ENCODE measurements at regions not wholly inside any gene's neighbourhood (a gene's known extent, or its start where the extent isn't known, plus 50 kb on each side); places are given as distances from the start of the nearest gene placed in this dataset.
"Not testable (repeated sequence)": the region's sequence is repeated elsewhere in the genome, so short reads cannot be mapped to it uniquely, and the experiment has no call there.

DNA sequence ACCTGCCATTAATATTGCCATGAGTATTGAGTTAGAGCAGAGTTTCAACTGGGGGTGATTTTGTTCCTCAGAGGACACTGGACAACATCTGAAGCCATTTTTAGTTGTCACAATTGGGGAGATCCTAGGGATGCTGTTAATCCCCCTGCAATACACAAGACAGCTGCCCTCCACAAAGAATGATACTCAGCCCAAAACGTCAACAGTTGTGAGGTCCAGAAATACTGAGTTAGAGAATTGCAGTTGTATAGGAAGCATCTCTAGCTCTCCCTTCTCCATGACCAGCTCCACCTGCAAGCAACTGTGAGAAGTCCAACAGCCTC is 614.0 kb upstream of the CDH5 start:
- no peak for DNase-seq

DNA sequence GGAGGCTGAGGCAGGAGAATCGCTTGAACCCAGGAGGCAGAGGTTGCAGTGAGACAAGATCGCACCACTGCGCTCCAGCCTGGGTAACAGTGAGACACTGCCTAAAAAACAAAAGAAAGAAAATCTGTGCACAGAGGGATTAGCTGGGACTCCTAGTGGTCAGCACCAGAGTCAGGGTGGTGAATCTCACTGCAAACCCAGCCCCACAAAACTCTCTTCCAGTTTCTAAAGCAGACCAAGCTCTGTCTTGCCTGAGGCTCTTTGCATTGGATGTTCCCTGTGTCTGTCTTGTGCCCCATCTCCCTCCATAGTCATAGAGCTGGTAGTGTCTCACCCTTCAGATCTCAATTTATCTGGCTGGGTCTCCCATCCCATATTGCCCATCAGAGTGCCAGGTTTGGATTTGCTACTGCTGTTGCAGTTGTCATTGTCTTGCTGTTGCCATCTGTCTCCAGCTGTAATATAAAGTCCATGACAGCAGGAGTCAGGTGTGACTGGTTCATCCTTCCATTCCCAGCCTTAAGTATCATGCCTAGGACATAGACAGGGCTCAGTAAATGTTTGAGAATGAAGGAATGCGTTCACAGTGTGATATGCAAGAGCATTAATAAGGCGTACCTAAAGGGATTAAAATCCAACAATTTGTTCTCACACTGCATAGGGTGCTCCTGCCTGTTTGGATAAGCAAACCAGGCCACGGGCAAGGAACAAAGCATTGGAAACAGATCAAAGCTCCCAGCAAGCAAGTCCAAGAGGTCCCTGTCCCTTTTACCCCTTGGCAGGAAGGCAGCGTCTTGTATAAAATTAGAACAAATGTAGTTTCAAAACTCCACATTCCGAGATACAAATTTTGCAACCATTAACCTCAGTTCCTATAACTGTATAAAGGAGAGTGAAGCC is 614.6 kb upstream of the CDH5 start:
- DNase-seq = no peak

GRCh38 chr16:65749506-65749905 is 617.0 kb upstream of the CDH5 start:
- DNase-seq = no peak

DNA sequence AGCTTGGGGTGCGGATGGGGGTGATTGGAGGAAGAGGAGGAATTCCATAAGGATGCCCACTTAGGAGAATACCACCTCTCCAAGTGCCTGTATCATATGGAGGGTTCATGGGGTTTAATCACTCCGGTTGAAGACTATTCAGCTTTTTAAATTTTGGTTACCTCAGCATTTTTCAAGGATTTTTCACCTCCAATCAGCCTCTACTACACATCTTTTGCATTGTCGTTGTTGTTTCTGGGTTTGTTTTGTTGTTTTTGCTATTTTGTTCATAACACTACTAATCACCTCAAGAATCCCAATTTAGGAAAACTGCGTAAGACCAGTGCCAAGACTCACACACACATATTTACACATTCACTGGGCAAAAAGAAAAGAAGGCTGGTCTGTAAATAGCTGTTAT is 619.5 kb upstream of the CDH5 start:
- DNase-seq = no peak

DNA sequence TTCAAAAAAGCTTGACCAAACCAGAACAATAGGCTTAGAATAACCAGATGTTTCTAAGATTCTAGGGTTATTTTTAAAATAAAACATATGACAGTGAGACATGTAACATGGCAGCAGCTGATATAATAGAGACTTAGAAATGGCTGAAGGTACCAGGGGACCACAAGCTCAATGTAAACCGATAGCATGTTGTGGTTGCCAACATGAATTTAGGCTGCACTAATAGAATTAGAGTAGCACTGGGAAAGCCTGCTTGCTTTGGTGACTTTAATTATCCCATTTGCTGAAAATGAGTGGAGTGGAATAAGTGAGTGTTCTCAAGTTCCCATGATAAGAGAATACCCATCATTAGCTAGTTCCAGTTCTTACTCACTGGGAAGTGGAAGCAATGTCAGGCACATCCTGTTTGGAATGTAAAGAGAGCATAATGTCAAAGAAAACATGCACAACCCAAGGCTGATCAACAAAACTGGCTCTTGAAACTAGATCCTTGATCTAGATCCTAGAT is 621.2 kb upstream of the CDH5 start:
- no peak for DNase-seq

DNA sequence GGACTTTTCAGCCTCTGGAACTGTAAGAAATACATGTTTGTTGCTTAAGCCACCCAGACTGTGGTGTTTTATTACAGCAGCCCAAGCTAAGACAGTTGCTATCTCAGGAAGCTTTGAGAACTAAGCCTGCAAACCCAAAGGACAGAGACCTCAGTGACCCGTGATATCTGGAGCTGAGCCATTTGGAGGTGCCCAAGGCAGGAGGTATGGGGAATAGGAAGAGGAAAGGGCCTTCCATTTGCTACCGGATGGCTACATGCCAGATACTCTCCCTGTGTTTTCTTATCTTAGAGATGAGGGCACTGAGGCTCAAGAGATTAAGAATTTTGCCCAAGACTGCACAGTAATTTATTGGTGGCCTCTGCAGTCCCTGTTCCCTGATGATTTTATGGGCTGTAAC is 622.1 kb upstream of the CDH5 start:
- DNase-seq = no peak

DNA sequence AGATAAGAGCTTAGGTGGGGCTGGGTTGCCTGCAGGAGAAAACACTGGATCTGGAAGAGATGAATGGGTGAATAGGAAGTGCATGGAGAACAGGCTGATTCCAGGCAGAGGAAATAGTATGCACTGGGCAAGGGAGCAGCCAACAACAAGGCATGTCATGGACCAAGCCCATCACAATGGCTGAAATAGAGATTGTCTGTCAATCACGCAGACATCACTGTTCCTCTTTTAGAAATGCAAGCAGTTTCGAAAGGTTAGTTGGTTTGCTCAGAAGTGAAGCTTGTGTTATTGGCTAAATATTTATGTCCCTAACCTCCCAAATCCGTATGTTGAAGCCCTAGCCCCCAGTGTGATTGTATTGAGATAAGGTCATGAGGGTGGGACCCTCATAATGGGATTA is 621.7 kb upstream of the CDH11 start:
- DNase-seq = no peak

DNA sequence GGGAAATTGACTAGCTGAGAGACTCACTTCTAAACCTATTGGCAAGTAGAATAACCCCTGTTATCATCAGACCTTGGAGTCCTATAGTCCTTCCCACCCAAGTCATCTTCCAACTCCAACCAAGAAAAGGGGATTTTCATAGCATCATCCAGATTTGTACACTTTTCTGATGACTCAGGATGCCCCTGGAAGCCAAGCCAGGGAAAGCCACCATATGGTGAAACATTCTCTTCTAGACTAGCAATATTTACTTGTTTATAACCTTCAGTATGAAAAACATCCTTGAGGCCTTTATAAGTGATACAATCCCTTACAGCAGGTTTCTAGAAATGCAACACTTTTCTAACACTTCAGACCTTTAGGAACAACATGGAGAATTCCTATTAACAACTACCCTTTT is 618.8 kb upstream of the CDH11 start:
- no peak for DNase-seq

DNA sequence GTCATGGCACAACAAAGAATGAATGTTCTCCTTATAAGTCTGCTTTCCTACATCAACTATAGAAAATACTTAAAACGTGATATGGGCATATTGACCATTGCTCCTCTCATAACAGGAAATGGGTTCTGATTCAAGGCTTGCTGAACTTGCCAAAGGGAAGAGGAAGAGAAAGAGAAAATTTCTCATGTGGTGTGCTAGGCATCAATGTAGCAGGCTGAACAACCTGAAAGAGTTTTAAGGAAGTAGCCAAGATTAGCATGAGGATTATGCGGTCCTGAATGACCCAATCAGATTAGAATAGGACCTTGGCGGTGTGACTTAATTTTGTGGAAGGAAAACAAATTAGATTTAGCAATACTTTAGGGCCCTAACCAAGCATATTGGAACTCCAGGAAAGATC is 617.7 kb upstream of the CDH11 start:
- DNase-seq = no peak

- no peak for DNase-seq
Measured at GRCh38 chr16:65737831-65738230, 616.0 kb upstream of the CDH11 start.

DNA sequence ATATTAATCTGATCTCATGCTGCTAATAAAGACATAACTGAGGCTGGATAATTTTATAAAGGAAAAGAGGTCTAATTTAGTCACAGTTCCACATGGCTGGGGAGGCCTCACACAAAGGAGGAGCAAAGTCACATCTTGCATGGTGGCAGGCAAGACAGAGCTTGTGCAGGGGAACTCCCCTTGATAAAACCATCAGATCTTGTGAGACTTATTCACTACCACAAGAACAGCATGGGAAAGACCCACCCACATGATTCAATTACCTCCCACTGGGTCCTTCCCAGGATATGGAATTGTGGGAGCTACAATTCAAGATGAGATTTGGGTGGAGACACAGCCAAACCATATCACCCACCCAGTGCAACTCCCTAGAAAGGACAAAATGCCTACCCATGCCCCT is 613.8 kb upstream of the CDH11 start:
- not testable (repeated sequence) for DNase-seq

DNA sequence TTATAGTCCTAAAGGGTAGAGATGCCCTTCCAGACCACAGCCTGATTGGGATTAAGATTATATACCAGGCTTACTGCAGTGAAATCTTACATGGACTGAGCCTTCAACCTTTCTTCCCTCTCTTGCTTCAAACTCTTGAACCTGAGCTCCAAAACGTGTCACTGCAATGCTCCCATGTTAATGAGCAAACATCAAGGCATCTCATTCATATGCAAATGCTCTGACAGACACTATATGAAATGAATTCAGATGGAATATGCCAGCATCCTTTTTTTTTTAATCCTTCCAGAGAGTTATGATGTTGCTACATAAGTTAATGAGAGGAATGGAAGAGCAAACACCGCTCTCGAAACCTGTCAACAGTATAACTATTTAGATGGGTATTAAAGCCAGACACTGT is 611.9 kb upstream of the CDH11 start:
- no peak for DNase-seq

GRCh38 chr16:65731833-65732232 is 610.0 kb upstream of the CDH11 start:
- DNase-seq = no peak

DNA sequence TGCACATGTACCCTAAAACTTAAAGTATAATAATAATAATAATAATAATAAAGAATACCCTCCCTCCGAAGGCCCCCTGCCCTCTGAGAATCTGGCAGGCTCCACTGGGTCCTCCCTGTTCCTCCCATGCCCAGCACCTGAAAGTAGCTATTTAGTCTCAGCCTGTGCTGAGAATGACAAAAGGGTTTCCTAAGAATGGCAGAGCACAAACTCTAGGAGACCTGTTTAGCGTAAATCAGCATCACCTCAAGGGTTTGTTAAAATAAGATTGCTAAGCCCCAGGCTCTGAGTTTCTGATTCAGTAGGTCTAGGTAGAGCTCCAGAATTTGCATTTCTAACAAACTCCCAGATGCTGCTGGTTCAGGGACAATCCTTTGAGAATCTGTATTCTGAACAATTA is 606.8 kb upstream of the CDH11 start:
- DNase-seq = no peak

- no peak for DNase-seq
Measured at GRCh38 chr16:65728167-65728566, 606.3 kb upstream of the CDH11 start.

GRCh38 chr16:65727534-65728137 is 605.8 kb upstream of the CDH11 start:
- DNase-seq = no peak

- no peak for DNase-seq
Measured at GRCh38 chr16:65725156-65725845, 603.4 kb upstream of the CDH11 start.

DNA sequence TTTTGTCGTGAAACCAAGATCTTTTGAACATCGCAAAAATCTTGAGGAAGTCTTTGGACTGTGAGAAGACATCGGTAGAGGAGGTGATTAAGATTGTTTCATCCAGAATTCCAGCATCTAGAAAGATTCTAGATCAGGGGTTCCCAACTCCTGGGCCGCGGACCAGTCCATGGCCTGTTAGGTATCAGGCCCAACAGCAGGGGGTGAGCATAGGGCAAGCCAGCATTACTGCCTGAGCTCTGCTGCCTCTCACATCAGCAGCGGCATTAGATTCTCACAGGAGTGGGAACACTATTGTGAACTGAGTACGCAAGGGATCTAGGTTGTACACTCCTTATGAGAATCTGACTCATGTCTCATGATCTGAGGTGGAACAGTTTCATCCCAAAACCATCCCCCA is 600.6 kb upstream of the CDH11 start:
- DNase-seq = no peak

DNA sequence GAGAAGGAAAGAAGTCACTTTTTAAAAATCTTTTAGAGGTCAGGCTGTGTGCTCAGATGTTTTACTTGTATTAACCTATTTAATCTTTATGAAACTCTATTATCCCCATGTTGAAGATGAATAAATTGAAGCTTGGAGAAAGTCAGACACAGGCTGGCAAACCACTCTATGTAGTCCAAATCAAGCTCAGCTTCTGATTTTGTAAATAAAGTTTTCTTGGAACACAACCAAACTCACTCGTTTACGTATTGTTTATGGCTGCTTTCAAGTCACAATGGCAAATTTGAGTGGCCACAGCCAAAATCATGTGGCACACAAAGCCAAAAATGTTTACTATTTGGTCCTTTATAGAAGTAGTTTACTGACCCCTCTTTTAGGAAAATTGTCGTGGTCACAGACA is 596.0 kb upstream of the CDH11 start:
- no peak for DNase-seq

DNA sequence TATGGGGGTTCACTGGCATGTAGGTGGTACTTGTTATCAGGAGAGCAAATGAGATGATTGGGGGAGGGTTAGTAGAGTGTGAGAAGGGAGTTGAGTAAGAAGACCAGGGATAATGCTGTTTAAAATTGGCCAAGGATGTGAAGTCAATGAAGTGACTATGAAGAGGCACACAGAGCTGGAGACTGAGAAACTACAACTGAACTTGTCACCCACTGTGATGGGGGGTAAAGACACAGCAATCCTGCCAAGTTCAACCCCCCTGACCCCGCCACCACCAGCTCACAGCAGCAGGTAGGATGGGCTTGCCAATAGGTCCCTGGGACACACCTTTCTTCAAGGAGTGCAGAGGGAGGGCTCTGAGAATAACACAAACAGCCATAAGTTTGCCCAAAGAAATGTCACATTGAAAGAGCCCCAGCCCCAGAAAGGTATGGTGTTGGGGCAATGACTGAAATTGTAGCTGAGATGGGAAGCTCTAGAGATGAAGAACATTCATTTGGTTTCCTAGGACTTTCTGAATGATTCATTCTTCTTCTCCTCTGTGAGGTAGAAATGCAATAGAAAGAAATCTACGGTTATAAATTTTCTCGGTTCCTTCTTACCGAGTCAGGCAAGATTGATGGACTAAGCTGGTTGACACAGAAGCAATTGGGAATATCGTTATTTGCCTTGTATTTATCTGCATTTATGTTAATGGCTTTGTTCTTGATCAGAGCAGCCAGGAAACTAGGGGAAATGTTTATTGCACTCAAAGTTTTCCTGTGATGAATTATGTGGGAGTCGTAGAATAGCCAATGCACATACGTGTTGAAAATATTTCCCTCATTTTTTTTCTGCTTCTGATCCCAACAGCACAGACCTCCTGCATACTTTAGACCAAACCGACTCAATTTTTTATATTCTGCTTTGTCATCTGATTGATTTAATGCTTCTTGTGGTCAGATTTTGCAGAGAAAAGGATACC is 595.2 kb upstream of the CDH11 start:
- no peak for DNase-seq

GRCh38 chr16:65713181-65713808 is 591.4 kb upstream of the CDH11 start:
- DNase-seq = no peak

DNA sequence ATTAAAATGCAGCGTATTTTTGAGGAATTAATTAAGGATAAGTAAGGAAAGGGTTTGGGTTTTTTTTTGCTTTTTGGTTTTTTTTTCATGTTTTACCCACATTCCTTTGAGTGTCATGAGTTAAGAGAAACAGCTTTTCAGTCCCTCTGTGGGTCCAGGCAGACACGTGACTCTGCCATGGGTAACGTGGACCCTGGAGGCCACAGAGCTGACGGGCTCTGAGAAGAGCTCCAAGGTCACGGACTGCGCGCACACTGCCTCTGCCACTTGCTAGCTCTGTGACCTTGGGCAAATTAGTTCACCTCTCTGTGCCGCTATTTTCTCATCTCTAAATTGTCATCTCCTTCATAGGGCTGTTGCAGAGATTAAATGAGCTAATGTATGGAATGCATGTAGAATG is 588.2 kb upstream of the CDH11 start:
- DNase-seq = no peak
